NCI-H345 (cell line): ENCODE measurements at regions not wholly inside any gene's neighbourhood (a gene's known extent, or its start where the extent isn't known, plus 50 kb on each side); places are given as distances from the start of the nearest gene placed in this dataset.
"Not testable (repeated sequence)": the region's sequence is repeated elsewhere in the genome, so short reads cannot be mapped to it uniquely, and the experiment has no call there.

Experiments used
- DNase-seq: peaks from one replicate; lab custom pipeline; 2025; lab: John Stamatoyannopoulos, UW

GRCh38 chr2:52294628-52295027, 1262.7 kb upstream of the NRXN1 start:
- DNase-seq = no peak

- no peak for DNase-seq
Observed at GRCh38 chr2:52292801-52293200, 1260.9 kb upstream of the NRXN1 start.

GRCh38 chr2:52289741-52290140, 1257.8 kb upstream of the NRXN1 start:
- no peak for DNase-seq

- no peak for DNase-seq
Observed at GRCh38 chr2:52288596-52288995, 1256.7 kb upstream of the NRXN1 start.

- no peak for DNase-seq
Observed at GRCh38 chr2:52269696-52270485, 1238.0 kb upstream of the NRXN1 start.

- DNase-seq = no peak
Observed at GRCh38 chr2:52264911-52265310, 1233.0 kb upstream of the NRXN1 start.

GRCh38 chr2:52264488-52264887, 1232.6 kb upstream of the NRXN1 start:
- peak; percentile 71 for DNase-seq

GRCh38 chr2:52260904-52261303, 1229.0 kb upstream of the NRXN1 start:
- no peak for DNase-seq

GRCh38 chr2:52258967-52259366, 1227.0 kb upstream of the NRXN1 start:
- DNase-seq = not testable (repeated sequence)

GRCh38 chr2:52258038-52258437, 1226.1 kb upstream of the NRXN1 start:
- DNase-seq = no peak

- no peak for DNase-seq
Observed at GRCh38 chr2:52253416-52253980, 1221.6 kb upstream of the NRXN1 start.

- DNase-seq = peak; percentile 80
Observed at GRCh38 chr2:52238782-52239181, 1206.8 kb upstream of the NRXN1 start.

- no peak for DNase-seq
Observed at GRCh38 chr2:52222128-52222527, 1190.2 kb upstream of the NRXN1 start.

- peak; percentile 96 for DNase-seq
Observed at GRCh38 chr2:52220393-52220792, 1188.5 kb upstream of the NRXN1 start.

GRCh38 chr2:52210611-52211010, 1178.7 kb upstream of the NRXN1 start:
- DNase-seq = no peak

- DNase-seq = no peak
Observed at GRCh38 chr2:52210161-52210560, 1178.2 kb upstream of the NRXN1 start.

- DNase-seq = no peak
Observed at GRCh38 chr2:52194342-52194741, 1162.4 kb upstream of the NRXN1 start.

- no peak for DNase-seq
Observed at GRCh38 chr2:52193804-52194203, 1161.9 kb upstream of the NRXN1 start.

- no peak for DNase-seq
Observed at GRCh38 chr2:52192656-52193055, 1160.7 kb upstream of the NRXN1 start.

- no peak for DNase-seq
Observed at GRCh38 chr2:52181080-52181479, 1149.1 kb upstream of the NRXN1 start.

- DNase-seq = no peak
Observed at GRCh38 chr2:52178845-52179244, 1146.9 kb upstream of the NRXN1 start.

GRCh38 chr2:52145005-52145404, 1113.1 kb upstream of the NRXN1 start:
- no peak for DNase-seq

- DNase-seq = no peak
Observed at GRCh38 chr2:52144590-52144989, 1112.7 kb upstream of the NRXN1 start.

- DNase-seq = no peak
Observed at GRCh38 chr2:52141076-52141475, 1109.1 kb upstream of the NRXN1 start.
